ENCODE measurements at regions not wholly inside any gene's neighbourhood (a gene's known extent, or its start where the extent isn't known, plus 50 kb on each side); places are given as distances from the start of the nearest gene placed in this dataset.

DNA sequence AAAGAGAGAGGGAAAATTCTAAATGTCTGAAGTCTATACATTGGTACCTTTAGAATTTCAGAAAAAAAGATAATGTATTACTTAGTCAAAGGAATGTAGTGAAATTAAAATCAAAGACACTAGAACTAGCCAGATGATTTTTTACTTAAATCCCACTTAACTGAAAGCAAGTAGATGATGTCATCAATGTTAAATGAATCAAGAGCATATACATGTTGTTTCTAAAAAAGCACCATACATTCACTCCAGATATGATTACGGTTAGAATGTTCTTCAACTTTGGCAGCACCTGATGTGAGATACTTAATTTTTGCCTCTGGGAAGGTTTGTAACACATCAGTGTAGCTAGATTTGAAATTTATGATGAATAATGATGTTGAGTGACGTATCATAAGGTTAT, 576.7 kb upstream of the CNTNAP2 start:
- TF ChIP-seq, protein P1, sequence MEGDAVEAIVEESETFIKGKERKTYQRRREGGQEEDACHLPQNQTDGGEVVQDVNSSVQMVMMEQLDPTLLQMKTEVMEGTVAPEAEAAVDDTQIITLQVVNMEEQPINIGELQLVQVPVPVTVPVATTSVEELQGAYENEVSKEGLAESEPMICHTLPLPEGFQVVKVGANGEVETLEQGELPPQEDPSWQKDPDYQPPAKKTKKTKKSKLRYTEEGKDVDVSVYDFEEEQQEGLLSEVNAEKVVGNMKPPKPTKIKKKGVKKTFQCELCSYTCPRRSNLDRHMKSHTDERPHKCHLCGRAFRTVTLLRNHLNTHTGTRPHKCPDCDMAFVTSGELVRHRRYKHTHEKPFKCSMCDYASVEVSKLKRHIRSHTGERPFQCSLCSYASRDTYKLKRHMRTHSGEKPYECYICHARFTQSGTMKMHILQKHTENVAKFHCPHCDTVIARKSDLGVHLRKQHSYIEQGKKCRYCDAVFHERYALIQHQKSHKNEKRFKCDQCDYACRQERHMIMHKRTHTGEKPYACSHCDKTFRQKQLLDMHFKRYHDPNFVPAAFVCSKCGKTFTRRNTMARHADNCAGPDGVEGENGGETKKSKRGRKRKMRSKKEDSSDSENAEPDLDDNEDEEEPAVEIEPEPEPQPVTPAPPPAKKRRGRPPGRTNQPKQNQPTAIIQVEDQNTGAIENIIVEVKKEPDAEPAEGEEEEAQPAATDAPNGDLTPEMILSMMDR (IDR thresholded peaks at IDR 0.05; ENCODE audit: low read depth, low read length, missing control alignments), result no peak
- H3K4me3 ChIP-seq (replicated peaks; ENCODE audit: low read depth, low read length), result no peak overlapping the region
- no peak for DNase-seq (ENCODE audit: extremely low read depth, low read depth)

GRCh38 chr7:145534301-145534700, 582.3 kb upstream of the CNTNAP2 start:
- TF ChIP-seq, protein P1 (IDR thresholded peaks at IDR 0.05; ENCODE audit: low read depth, low read length, missing control alignments), result no peak
- H3K4me3 ChIP-seq (replicated peaks; ENCODE audit: low read depth, low read length), result no peak overlapping the region
- DNase-seq (ENCODE audit: extremely low read depth, low read depth), result no peak

GRCh38 chr7:145520284-145520683, 596.3 kb upstream of the CNTNAP2 start:
- no peak overlapping the region for H3K4me3 ChIP-seq (replicated peaks; ENCODE audit: low read depth, low read length)
- DNase-seq (ENCODE audit: extremely low read depth, low read depth), result no peak
- TF ChIP-seq, protein P1 (IDR thresholded peaks at IDR 0.05; ENCODE audit: low read depth, low read length, missing control alignments), result no peak

DNA sequence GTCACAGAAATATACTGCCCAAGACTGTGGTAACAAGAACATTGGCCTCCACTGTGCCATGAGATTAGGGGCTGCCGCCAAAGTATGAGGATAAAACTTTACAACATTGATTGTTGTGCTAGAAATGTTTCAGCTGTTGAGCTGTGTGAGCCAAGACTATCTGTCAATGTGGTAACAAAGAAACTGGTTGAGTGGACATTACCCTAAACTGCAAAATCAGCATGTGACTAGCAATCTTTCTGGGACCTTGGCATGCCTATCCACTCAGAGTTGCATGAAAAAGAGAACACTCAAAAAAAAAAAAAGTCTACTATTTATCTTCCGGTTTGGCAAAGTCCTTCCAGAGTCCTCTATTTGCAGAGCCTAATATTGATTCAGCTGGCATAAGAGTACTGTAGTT, 605.6 kb upstream of the CNTNAP2 start:
- TF ChIP-seq, protein P1 (IDR thresholded peaks at IDR 0.05; ENCODE audit: low read depth, low read length, missing control alignments), result no peak
- H3K4me3 ChIP-seq (replicated peaks; ENCODE audit: low read depth, low read length), result no peak overlapping the region
- no peak for DNase-seq (ENCODE audit: extremely low read depth, low read depth)

GRCh38 chr7:145497911-145498525, 618.6 kb upstream of the CNTNAP2 start:
- TF ChIP-seq, protein P1 (IDR thresholded peaks at IDR 0.05; ENCODE audit: low read depth, low read length, missing control alignments), result no peak
- DNase-seq (ENCODE audit: extremely low read depth, low read depth), result no peak
- H3K4me3 ChIP-seq (replicated peaks; ENCODE audit: low read depth, low read length), result no peak overlapping the region

DNA sequence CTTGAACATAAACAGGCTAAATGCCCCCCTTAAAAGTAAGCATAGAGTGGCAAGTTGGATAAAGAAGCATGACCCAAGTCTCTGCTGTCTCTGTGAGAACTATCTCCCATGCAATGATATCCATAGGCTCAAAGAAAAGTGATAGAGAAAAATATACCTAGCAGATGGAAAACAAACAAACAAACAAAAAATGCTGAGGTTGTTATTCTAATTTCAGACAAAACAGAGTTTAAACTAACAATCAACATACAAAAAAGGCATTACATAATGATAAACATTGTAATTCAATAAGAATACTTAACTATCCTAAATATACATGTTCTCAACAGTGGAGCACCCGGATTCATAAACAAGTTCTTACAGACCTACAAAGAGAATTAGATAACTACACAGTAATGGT, 626.2 kb upstream of the CNTNAP2 start:
- TF ChIP-seq, protein P1 (IDR thresholded peaks at IDR 0.05; ENCODE audit: low read depth, low read length, missing control alignments), result no peak
- H3K4me3 ChIP-seq (replicated peaks; ENCODE audit: low read depth, low read length), result no peak overlapping the region
- DNase-seq (ENCODE audit: extremely low read depth, low read depth), result no peak

GRCh38 chr7:145489609-145490008, 627.0 kb upstream of the CNTNAP2 start:
- TF ChIP-seq, protein P1 (IDR thresholded peaks at IDR 0.05; ENCODE audit: low read depth, low read length, missing control alignments), result no peak
- no peak overlapping the region for H3K4me3 ChIP-seq (replicated peaks; ENCODE audit: low read depth, low read length)
- DNase-seq (ENCODE audit: extremely low read depth, low read depth), result no peak

Measured in HFF-Myc (cell line).